ENCODE measurements at regions not wholly inside any gene's neighbourhood (a gene's known extent, or its start where the extent isn't known, plus 50 kb on each side); places are given as distances from the start of the nearest gene placed in this dataset.

DNA sequence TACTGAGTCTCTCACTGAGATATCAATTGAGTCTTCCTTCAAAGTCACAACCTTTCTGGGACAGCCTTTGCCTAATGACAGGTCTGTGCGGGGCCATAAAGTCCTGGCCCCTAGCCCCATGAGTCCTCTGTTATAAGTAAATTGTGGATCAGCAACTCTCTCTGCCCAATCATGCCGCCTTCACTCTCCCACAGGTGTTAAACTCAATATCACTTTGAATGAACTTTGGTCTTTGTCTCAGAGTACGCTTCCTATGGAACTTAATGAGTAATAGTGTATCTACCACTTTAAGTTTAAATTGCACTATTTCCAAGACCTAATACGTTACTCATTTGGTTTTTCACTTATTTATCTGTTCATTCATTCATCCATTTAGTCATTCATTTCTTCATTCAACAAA, 826.4 kb downstream of the TUSC7 start:
- DNase-seq, result no peak

DNA sequence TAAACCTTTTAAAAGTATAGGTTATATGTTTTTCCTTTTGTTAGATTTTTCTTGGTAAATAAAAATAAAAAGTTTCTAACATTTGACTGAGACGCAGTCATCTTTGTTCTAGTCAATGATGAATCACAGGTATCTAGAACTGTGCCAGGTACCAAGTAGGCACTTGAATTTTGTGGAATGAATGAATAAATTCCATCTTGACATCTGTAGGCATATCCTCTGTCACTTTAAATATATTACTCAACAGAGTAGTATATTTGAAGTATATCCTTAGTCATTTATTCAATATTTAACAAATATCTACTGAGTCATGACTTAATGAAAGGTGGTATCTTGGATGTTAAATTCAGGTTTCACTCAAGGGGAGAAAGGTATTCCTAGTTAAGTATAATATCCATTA, 828.4 kb downstream of the TUSC7 start:
- no peak for DNase-seq

DNA sequence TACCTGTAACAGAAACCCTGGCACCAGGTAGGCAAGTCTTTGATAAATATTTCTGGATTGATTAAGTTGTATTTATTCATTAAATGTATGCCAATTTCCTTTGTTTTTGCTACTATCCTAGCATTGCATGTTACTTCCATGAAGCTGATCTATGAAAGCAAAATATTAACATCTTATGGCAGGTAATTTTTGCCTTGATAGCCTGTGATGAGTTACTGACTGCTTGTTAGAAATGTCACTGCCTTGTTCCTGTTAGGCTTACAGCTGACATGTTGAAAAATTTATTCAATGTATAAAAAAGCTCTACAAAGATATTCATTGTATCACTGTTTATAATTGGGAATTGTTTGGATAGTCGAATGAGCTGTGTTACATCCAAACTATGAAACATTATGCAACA, 830.1 kb downstream of the TUSC7 start:
- DNase-seq, result no peak

DNA sequence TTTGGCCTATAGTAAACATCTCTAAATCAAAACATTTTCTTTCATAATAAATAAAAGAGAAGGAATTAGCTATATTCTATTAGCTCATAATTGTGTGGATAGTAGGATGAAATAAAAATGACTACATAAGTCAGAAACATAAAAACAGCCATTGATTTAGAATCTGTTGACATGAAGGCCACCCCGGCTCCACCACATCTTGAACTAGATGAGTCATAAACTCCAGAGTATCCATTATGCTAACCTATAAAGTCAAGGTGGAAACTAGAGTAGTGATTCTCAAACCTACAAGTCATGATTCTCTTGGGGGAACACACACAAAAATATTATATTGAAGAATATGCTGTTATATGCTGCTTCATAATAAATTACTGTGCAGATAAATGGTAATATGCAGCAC, 831.0 kb downstream of the TUSC7 start:
- DNase-seq, result peak; percentile 21

DNA sequence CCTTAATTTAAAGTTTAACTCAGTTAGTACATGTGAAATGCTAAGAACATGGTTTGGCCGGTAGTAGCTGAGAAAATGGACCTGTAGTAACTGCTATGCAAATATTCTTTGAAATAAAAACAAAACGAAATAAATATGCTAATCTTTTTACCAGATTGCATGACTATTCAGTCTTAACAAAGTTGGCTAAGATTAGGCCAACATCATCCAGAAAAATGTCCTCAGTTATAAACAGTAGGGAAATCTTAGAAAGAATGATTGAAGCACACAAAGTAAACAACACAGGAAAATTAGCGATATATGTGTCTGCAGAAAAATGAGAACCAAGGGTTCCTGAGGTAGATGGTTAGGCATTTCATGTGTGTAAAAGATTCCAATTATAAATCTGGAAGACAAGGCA, 832.1 kb downstream of the TUSC7 start:
- no peak for DNase-seq

DNA sequence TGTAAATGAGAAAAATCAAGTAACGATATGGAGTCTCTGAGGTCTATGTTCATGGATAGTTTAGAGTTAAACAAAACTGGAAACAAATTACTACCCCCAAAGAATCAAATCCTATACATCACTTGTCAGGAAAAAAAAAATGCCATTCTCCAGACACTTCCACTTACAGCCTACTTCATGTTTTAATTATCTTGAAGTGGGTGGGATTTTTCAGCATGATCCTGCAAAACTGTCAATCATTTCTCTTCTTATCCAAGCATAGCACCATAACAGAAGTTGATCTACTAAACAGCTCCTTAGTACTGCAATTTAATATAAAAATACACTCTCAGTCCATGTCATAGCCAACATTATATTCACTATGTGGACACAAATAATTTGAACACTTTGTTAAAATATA, 833.9 kb downstream of the TUSC7 start:
- DNase-seq, result no peak

DNA sequence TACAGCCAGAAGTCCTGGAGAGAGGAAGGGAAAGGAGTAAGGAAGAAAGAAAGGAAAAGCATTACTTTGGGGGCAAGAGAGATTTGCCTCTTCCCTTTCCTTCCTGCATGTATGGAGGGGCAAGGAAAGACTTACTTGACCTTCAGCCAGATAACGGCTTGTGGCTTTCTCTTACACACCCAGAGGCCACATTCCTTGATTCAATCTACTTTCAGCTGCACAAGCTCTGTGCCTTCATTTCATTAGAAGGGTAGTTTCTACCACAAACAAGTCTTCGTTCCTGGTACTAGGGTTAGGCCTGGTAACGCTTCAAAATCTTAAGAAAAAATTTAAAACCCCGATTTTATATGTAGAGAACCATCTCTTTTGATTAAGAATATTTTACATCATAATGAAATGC, 835.9 kb downstream of the TUSC7 start:
- no peak for DNase-seq

DNA sequence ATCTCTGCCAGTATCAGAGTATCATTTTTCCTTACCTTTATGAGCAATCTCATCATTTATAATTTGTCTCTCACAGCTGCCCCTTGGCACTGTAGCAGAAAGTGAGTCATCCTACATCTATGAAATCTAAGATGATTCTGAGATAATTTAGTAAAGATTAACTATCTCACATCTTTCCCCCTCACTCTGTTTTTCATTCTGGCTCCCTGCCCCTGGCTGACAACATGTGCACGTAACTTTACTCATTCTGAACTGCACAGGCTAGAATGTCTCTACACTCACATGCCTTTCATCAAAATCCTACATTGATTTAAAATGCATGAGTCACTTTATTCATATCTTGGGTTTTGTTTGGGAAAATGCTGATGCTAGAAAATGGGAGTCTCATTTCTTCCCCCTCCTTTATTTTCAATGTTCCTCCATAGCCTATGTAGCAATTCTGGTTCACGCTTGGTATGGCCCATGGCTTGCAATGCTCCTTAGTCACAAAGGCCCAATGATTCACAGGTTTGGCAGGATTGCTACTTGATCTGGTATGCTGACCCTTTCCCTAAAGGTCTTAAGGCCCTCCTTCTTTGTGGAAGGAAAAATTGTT, 838.5 kb downstream of the TUSC7 start:
- no peak for DNase-seq

DNA sequence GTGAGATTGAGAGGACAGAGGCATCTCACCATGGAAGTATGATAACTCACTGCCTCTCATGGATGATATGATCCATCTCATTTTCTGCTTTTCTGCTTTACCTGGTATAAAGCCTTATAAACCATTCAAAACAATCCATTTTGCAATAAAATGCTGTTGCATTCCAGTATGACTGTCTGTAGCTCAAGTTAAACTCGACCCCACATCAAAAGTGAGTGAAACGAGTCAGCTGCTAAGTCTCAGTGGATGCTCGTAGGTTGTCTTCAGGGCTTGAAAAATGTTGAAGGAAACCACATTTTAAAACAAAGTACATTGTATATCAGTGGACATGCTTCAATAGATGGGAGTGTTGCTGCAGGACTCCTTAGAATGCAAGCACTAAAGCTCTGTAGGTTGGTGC, 839.0 kb downstream of the TUSC7 start:
- no peak for DNase-seq

DNA sequence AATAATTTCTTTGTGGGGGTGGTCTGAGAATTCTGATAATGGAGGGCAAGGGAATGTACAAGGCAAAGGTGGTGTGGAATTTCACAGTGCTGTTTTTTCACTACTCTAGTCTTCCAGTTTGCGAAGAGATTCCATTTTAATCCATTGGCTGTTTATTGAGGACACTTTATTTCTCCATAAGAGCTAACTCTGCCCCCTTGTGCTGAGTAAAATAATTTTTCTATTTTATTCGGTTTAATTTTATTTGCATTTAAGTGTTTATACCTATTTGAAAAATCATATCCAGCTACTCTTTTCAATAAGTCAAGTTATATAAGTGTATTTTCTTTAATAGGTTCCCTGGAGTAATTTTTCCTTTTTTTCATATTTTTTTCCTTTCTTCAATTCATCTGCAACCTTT, 840.1 kb downstream of the TUSC7 start:
- no peak for DNase-seq

DNA sequence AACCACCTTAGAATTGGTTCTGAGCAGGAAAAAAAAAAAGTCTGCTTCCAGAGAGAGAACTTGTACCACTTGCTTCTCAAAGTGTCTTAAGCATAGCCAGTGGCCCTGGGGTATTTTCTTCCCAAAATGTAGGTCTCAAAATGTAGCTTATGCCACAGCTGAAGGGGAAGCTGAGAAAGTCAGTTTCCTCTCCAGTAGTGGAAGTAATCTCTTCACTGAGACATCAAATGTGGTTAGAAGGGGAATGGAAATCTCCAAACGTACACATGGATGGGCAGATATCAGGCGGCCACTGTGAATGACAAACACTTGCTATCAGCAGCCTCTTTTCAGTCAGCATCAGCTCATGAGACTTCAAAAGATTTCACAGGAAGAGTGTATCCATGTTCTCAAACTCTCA, 841.2 kb downstream of the TUSC7 start:
- no peak for DNase-seq

DNA sequence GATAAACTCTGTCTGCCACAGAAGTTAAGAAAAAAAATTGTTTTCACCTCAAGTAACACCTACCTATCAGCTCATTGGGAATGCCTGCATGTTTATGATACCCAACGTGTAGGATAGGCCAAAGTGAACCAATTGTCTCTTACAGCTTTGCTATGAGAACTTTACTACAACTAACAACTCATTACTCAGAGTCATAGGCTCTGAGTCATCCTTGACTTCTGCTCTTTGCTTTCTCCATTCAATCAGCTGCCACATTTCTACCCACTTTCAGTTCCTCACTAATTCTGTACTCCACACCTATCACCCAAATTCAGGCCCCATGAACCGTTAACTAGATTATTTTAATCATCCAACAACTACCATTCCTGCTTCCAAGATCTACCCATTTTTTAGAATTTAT, 843.9 kb downstream of the TUSC7 start:
- no peak for DNase-seq

DNA sequence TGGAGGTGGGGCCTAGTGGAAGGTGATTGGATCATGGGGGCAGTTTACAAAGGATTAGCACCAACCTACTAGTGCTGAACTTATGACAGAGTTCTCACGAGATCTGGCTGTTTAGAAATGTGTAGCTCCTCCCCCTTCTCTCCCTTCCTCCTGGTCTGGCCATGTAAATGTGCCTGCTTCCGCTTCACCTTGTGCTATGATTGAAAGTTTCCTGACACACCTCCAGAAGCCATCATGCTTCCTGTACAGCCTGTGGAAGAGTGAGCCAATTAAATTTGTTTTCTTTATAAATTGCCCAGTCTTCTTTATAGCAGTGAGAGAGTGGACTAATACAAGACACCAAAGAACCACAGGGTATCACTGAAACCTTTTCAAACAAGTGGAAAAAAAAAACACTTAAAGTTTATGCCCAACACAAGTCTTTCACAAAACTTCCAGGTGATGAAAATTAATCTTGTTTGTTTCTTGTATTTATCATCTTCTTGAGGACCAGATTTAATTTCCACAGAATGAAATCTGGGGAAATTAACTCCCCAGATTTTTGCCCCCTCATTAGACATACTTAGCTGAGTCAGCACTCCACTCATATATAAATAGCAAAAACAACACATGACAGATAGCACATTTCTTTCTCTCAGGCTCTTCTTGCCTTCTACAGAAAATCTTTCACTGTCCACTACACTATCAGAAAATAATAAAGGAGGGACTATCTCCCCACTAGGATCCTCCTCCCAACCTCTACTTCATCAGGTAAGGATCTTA, 847.2 kb downstream of the TUSC7 start:
- DNase-seq, result no peak

DNA sequence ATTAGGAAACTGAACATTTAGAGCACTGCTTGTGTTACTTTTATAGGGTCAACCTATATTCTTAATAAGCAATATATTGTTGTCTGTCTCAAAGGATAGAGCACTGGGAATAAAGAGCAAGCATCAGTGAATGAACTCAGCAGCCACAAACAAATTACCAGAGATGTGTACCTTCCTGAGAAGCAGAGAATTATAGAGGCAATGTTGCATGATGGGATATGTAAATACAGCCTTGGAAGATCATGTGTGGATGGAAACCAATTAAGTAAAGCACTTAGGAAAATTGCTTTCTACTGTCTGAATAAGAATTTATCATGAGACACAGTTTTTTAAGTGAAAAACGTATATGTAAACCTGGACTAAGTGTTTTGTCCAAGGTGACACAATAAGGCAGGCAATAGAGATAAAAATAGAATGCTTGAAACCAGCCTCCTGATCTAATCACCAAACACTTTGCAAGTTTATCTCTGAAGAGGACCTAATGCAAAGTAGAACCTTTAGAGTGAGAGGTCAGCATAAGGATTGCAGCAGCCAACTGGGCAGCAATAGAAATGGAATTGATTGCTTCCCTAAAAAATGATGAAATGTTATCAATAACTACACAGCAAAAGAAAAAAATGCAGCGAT, 848.0 kb downstream of the TUSC7 start:
- DNase-seq, result peak; percentile 81

DNA sequence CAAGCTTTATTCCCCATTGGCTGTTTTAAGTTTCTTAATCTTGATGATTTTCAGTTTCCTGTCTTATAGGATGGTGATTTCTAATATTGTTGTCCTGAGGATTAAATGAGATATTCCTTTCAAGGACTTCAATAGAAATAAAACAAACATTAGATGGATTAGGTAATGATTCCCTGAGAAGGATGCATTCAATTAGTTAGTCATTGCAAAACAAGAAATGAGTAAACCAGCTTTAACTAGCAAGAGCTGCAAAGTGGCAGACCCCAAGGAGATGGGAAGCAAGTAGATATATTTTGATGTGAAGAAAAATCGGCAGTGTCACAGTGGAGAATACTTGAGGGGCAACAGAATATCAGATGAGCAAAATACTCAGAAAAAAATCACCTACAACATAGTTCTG, 849.1 kb downstream of the TUSC7 start:
- DNase-seq, result no peak

DNA sequence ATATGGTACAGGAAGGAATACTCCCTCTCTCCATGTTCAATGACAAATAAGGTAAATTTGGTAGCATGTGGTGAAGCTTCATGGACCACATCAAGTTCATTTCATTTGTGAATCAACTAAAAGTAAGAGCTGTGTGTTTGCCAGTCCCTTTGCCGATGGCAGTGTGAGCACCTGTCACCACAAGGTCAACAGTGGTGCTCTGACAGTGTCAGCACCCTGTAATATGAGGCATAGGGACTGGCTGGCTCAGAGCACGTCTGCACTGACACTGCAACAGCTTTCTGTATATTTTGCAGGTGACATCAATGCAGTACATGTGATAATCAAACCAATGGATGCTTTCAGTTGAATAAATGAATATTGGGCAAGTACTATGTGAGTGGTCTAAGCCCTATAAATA, 852.4 kb downstream of the TUSC7 start:
- DNase-seq, result peak; percentile 72

DNA sequence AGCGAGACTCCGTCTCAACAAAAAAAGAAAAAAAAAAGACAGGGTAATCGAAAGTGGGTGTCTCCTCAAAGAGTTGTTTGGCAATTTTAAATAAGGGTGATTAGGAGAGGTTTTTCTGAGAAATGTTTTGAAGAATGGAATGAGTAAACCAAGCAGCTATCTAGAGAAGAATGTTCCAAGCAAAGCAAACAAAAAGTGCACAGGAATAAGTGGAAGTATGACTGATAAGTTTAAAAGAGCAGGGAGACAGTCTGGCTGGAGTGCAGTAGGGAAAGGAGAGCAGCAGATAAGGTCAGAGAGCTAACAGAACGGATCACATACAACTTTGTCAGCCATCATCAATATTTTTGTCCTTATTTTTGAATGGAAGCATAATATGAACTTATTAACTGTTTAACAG, 853.5 kb downstream of the TUSC7 start:
- DNase-seq, result no peak

DNA sequence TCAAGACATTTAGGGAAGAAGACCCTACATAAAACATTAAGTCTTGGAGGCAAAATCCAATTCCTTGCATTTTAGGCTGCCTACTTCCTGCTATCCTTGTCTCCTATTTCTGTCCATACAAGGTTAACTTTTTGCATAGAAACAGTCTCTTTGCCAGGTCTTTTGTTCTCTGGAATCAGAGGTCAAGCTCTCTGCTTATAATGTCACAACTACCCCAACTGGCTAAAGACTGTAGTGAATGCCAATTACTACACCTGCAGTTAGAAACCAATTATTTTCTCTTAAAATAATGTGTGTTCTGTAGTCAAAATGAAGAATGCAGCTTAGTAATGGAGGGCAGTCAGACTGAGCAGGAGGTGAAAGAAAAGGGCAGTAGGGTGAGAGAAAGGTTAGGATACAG, 856.2 kb downstream of the TUSC7 start:
- DNase-seq, result no peak

DNA sequence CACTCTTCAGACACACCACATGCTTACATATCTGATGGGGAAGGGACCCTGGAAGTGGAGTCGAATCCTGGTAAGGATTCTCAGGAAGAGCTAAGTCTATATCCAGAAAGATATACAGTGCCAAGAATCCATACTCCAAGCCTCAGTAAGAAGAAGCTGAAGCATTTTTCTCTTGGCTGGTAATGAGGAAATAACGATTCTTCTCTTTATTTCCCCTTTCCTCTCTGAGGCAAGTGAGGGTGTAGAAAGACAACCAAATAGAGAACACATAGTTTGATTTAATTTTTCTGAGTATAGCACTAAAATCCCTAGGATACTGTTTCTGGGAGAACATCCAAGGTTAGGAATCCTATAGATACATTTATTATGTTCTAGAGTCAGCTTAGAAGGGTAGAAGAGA, 857.3 kb downstream of the TUSC7 start:
- no peak for DNase-seq

DNA sequence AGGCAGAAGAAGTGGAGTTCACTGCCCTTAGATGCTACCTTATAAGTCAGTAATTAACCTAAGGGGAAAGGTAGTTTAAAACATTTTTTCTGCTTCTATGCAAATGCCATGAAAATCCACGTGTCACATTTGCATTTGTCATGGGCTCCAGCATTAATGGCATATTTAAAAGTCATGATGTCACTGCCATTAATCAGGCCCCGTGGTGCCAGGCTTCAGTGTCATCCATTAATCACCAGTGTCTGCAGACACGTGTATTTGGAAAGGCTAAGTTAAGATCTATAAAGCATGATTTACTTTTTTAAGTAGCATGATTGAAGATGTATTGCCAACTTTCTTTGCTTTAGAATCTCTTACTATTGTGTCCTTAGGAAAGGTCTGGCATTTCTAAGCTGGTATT, 857.8 kb downstream of the TUSC7 start:
- no peak for DNase-seq

DNA sequence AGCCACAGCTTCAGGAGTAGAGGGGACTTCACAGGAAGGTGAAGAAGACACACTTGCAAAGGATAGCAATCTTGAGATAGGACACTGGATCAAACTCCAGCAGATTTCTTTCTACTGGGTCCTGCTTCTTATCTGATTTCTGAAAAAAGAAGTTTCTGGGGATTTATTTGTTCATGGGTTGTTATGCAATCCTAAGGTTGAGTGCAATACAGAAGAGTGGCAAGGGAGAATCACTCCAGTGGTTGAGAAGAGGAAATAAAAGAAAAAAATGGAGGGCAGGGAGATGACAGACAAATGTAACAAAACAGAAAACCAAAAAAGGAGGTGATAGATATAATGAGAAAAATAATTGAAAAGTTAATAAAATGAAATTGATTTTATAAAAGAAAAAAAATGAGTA, 858.3 kb downstream of the TUSC7 start:
- DNase-seq, result no peak

DNA sequence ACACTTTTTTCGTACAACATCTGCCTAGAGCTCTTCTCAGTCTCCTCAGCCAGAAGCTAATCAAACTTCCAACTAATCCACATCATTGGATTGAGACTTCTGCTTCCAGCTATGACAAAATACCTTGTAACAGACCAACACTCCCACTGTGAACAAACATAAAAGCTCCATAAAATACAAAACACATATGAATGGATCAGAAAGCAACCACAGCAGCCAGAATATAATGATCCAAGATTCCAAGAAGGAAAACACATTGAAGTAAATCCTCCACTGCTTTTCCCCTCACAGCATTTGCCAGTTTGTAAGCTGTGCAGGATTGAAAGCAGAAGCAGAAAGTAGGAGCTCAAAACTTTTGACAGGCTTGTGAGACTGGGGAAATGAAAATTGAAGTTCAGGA, 863.2 kb downstream of the TUSC7 start:
- no peak for DNase-seq

DNA sequence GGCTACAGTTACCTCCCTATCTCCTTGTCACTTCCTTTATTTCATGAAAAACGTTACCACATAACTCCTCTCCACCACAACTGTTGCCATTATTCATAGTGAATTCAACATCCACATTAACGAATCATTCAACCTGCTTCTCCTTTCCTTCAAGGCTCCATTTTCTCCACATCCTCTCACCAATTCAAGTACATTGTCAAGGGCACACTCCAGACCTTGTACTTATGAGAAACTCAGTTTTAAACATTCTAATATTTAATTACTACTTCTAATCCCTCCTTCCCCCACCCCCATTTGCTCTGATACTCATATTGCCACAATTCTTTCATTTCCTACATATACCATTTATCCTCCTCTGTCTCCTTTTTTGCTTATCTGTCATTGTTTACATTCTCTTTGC, 871.2 kb downstream of the TUSC7 start:
- no peak for DNase-seq

DNA sequence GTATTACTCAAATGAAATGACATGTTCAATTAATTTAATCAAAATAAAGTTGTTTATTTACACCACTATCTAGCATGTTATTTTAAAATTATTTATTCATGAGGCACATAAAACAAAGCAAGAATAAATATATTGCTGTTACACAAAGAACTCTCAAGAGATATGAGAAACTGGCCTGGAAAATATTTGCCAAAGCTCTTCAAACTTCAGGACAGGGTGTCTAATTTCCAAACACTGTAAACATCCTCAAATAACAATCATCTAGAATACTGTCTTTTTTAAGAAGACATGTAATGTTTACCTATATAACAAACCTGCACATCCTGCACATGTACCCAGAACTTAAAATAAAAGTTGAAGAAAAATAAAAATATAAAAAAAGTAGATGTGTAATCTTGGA, 876.6 kb downstream of the TUSC7 start:
- DNase-seq, result peak; percentile 42

DNA sequence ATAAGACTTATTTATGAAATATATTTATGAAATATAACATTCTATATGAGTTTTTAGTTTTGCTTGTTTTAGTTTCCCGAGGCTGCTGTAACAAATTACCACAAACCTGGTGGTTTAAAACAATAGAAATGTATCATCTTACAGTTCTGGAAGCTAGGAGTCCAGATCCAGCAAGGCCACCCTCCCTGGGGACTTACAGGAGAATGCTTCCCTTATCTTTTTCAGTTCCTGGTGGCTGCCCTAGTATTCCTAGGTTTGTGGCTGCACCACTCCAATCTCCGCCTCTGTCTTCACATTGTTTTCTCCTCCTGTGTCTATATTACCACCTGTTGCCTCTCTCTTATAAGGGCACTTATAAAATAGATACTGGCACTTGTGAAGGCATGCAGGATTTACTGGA, 877.8 kb downstream of the TUSC7 start:
- DNase-seq, result peak; percentile 20
